Activated CD8-positive, alpha-beta memory T cell treated with anti-CD3 and anti-CD28 coated beads, Interleukin-2, amount 50 U/mL, for 4 hours (primary cell): ENCODE measurements at regions not wholly inside any gene's neighbourhood (a gene's known extent, or its start where the extent isn't known, plus 50 kb on each side); places are given as distances from the start of the nearest gene placed in this dataset.

Experiments used
- DNase-seq: peaks from one replicate; pipeline ENCODE4 v3.0.0-alpha.2; 2020

DNA sequence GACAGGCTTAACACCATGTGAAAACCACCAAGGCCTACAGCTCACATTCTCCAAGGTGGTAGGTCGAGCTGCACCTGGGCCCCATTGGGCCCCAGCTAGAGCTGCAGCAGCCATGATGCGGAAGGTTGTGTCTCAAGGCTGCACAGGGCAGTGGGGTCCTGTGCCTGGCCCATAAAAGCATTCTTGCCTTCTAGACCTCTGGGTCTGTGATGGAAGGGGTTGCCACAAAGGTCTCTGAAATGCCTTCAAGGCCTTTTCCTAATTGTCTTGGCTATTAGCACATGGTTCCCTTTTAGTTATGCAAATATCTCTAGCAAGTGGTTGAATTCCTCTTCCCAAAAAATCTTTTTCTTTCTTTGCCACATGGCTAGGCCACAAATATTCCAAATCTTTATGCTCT is 52.5 kb upstream of the C11orf58 start:
- DNase-seq, result no peak

DNA sequence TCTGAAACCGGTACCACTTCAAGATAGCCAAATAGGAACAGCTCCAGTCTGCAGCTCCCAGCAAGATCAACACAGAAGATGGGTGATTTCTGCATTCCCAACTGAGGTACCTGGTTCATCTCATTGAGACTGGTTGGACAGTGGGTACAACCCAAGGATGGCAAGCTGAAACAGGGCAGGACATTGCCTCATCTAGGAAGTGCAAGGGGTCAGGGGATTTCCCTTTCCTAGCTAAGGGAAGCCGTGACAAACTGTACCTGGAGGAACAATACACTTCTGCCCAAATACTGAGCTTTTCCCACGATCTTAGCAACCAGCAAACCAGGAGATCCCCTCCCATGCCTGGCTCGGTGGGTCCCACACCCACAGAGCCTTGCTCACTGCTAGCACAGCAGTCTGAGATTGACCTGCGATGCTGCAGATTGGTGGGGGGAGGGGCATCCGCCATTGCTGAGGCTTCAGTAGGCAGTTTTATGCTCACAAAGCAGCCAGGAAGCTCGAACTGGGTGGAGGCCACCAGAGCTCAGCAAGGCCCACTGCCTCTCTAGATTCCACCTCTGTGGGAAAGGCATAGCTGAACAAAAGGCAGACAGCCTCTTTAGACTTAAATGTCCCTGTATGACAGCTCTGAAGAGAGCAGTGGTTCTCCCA is 59.9 kb upstream of the C11orf58 start:
- no peak for DNase-seq

- DNase-seq, result no peak
These were observed 68.5 kb upstream of the C11orf58 start for GRCh38 chr11:16669799-16670415.

DNA sequence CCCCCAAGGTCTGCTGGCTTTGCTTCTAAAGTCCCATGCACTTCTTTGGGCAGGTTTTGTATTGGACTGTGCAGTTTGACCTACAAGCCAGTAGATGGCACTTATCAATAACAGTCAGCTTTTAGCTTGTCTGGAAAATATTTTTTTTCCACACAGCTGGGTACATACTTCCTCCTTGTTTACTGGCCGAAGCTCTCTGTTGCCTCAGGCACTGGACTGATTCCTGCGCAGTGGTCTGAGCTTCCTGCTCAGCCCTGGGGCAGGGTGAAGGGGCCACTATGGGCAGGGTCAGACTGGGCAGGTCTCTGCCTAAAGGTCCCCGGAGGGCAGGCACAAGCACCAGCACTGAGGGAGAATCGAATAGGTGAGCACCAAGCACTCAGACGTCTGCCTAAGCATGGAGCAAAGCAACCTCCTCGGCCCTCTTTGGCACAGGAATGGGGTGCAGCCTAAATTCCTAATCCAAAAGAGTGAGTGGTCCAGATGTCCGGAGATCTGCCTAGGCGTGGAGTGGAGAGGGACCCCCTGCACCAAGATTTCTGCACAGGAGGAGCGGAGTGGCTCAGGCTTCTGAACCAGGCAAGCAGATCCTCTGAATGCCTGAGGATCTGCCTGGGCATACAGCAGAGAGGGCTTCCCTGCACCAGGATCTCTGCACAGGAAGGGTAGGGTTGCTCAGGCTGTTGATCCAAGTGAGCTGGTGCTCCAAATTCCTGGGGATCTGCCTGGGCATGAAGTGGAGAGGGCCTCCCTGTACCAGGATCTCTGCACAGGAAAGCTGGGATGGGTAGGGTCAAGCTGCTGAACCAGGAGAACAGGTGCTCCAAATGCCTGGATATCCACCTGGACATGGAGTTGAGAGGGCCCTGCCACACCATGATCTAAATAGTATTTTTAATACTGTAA is 105.9 kb upstream of the C11orf58 start:
- no peak for DNase-seq

- DNase-seq, result no peak
These were observed 107.8 kb upstream of the C11orf58 start for GRCh38 chr11:16630651-16631050.

GRCh38 chr11:16618431-16618830 is 120.0 kb upstream of the C11orf58 start:
- DNase-seq, result no peak

DNA sequence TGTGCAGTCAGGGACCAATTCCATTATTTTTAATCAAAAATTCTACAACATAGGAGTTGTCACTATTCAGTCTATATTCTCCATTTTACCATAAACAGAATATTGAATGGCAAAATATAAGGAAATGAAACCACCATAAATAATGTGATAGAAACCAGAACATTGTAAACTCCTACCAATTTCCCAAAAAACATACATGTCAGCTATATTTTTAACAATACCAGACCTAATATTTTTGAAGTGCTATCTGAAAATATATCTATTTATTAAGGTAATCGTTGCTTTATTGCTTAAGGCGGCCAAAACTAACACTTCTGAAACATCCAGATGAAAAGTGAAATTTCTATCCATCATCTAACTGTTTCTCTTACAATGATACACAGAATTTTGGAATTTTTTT is 123.0 kb upstream of the C11orf58 start:
- DNase-seq, result no peak

DNA sequence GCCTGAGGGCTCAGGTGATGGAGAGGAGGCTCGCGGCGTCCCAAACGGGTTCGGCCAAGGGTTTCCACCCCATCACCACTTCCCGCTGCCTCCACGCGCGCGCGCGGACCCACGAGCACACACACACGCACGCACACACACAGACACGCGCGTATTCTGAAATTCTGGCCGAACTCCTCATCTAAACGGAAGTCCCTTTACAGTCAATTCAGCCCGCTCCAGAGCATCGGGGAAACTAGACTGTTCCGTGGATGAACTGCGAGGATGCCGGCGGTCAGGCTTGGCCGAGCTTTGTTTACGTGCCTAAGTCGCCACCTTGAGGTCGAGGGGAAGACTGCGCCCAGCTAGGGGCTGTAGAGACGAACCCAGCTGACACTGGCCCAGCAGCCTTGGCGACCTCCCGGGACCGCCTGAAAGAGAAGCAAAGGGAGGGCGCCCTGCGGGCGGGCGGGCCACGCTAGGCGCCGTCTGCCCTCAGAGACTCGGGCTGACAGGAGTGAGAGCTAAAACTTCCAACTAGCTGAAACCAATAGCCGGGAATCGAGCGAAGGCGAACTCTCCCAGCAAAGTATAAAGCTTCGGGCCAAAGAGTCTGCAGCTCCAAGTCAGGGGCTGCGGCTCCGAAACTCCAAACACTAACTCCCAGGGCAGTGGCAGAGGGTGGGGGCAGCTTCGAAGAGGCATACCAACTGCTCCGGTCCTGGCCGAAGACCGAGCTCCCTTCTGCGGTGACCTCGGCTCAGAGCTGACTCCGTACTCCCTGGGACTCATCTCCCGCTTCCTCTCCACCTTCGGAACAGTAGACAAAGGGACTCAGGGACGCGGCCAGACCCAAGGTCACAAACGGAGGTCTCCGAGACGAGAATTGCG is 124.7 kb upstream of the C11orf58 start:
- peak; percentile 53 for DNase-seq

DNA sequence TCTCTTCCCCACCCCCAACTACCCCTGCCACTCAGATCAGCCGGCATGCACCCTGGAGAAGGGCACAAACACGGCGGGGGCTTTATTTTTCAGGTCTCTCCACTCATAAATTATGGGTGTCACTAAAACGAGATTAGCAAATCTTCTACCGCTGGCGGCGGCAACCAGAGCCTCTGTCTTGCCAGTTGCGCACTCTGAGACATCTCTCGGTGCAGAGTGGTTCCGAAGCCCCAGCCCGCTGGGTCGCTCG is 125.3 kb upstream of the C11orf58 start:
- no peak for DNase-seq

- DNase-seq, result no peak
These were observed 125.7 kb upstream of the C11orf58 start for GRCh38 chr11:16612566-16613261.

DNA sequence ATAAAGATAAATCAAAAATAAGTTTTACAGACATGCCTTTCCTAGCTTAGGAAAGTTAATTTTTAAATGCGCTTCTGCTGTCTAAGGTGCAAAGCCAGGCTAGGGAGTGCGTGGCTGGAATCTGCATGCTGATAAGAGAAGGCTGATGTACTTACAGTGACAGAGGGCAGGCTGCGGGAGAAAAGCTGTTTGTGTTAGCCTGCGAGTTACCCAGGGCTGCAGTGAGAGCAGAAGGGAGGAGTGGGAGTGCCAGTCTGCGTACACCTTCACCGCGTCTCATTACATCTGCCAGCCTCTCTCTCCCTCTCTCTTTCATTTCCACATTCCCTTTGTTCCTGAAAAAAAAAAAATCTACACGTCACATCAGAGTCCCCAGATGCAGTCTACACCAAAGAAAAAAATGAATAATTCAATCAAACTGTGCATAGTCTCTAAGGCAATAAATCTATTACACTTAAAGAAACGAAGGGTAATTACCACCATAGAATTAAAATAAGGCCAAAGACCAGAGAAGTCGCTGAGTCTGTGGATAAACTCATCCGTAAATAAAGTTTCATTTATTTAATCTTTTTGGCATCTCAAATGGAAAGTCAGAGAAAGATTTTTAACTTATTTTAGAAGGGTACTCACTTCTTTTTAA is 126.4 kb upstream of the C11orf58 start:
- DNase-seq, result no peak

DNA sequence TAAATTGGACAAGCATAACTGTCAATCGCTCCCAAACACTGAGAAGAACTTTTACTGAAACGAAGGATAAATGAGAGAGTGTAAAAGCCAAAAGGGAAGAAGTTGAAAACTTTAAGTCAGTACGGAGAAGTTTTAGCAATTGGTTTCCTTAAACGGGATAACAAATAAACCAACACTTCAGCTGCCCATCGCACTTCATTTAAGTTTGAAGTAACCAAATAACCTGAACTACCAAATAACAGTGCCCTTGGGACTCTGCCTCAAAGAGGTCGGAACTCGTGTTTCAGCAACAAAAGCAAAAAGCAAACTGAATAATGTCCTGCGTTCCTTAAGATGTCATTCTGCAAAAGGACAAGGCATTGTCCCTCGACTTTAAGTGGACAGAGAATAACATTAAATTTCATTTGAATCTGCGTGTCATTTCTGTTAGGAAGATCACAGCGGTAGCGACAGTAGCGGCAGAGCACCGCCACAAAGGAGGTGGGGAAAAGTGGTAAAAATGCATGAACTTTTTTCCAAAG is 127.0 kb upstream of the C11orf58 start:
- no peak for DNase-seq

DNA sequence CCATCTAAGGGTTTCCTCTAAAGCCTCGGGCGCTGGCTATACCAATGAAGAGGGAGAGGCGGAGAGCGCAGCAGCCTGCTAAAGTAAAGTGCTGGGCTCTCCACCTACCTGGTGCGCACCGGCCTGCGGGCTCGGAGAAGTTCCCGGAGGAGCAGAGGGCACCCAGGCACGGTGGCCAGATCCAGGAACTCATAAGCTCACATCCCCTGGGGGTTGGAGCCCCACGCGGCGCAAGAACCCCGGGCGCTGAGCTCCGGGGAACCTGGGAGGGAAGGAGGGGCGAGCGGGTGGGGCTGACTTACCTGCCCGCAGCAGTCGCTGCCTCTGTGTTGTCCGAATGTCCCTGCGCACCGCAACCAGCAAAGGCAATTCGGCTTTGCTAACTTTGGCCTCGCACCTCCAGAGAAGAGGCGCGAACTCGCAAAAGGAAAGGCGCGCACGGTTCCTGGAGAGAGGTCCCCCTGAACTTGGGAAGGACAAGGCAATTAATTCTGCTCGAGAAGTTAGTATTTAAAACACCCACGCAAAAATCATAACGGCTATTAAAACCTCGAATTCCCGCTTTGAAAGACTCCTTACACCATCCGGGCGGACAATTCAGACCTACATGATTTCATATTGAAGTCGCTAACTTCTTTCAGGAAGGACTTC is 127.6 kb upstream of the C11orf58 start:
- no peak for DNase-seq

- no peak for DNase-seq
These were observed 128.2 kb upstream of the C11orf58 start for GRCh38 chr11:16610213-16610737.

DNA sequence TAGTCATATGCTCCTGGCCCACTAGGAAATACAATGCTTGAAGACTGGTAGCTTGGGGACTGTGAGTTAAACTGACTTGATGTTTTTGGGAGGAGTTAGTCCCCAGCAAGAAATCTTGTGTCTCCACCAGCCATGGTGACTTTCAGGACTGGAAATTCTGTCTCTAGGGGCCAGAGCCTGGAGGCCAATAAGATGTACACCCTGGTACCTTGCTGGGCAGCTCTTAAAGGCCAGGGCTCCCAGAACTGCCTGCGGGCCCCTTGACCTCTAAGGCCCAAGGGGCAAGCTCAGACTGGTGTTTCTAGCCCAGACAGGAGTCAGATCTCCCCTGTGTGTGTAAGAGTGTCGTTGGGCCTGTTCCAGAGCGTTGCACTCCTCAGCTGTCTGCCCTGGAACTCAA is 128.7 kb upstream of the C11orf58 start:
- DNase-seq, result no peak

GRCh38 chr11:16607675-16608644 is 130.5 kb upstream of the C11orf58 start:
- DNase-seq, result no peak

GRCh38 chr11:16606784-16607674 is 131.4 kb upstream of the C11orf58 start:
- DNase-seq, result no peak

- DNase-seq, result peak; percentile 77
These were observed 132.3 kb upstream of the C11orf58 start for GRCh38 chr11:16605894-16606783.
